ENCODE measurements at regions not wholly inside any gene's neighbourhood (a gene's known extent, or its start where the extent isn't known, plus 50 kb on each side); places are given as distances from the start of the nearest gene placed in this dataset.

DNA sequence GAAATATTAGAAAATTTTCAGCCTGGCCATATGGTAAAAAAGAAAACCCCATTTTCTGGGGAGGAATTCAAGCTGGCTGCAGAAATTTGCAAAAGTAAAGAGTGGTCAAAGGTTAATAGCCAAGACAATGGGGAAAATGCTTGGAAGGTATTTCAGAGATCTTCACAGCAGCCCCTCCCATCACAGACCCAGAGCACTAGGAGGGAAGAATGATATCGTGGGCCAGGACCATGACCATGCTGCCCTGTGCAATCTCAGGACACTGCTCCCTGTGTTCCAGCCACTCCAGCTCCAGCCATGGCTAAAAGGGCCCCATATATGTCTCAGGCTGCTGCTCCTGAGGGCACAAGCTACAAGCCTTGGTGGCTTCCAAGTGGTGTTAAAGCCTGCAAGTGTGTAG is 93.9 kb upstream of the AGAP1 start:
- TF ChIP-seq, protein P1, sequence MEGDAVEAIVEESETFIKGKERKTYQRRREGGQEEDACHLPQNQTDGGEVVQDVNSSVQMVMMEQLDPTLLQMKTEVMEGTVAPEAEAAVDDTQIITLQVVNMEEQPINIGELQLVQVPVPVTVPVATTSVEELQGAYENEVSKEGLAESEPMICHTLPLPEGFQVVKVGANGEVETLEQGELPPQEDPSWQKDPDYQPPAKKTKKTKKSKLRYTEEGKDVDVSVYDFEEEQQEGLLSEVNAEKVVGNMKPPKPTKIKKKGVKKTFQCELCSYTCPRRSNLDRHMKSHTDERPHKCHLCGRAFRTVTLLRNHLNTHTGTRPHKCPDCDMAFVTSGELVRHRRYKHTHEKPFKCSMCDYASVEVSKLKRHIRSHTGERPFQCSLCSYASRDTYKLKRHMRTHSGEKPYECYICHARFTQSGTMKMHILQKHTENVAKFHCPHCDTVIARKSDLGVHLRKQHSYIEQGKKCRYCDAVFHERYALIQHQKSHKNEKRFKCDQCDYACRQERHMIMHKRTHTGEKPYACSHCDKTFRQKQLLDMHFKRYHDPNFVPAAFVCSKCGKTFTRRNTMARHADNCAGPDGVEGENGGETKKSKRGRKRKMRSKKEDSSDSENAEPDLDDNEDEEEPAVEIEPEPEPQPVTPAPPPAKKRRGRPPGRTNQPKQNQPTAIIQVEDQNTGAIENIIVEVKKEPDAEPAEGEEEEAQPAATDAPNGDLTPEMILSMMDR (IDR thresholded peaks at IDR 0.05): no peak
- no peak for TF ChIP-seq POLR2A (IDR thresholded peaks at IDR 0.05)
